Mucosa of rectum (tissue), 2 donors: ENCODE measurements at regions not wholly inside any gene's neighbourhood (a gene's known extent, or its start where the extent isn't known, plus 50 kb on each side); places are given as distances from the start of the nearest gene placed in this dataset.

Experiments used
- H3K27ac ChIP-seq, 2 donors: one replicate each; pipeline ENCODE4 v1.7.0; 2013; ENCODE audit warnings: inconsistent platforms in 2 of 2, low read depth in 2 of 2, low read length in 2 of 2
- H3K27me3 ChIP-seq, 2 donors: one replicate each; pipeline ENCODE4 v1.7.0; 2013; ENCODE audit warnings: low read length in 2 of 2; ENCODE audit not compliant: control insufficient read depth in 2 of 2, insufficient read depth in 2 of 2
- H3K36me3 ChIP-seq, 2 donors: one replicate each; pipeline ENCODE4 v1.7.0; 2013; ENCODE audit warnings: low read length in 2 of 2; ENCODE audit not compliant: control insufficient read depth in 2 of 2, insufficient read depth in 2 of 2
- H3K4me1 ChIP-seq, 2 donors: one replicate each; pipeline ENCODE4 v1.7.0; 2013; ENCODE audit warnings: low read length in 2 of 2, mild to moderate bottlenecking in 1 of 2; ENCODE audit not compliant: control insufficient read depth in 2 of 2, insufficient read depth in 2 of 2
- H3K4me3 ChIP-seq, 2 donors: one replicate each; pipeline ENCODE4 v1.7.0; 2013; ENCODE audit warnings: low read length in 2 of 2
- H3K9ac ChIP-seq, 2 donors: one replicate each; pipeline ENCODE4 v1.7.0; 2013; ENCODE audit warnings: low read length in 2 of 2, low read depth in 1 of 2, mild to moderate bottlenecking in 1 of 2
- H3K9me3 ChIP-seq, 2 donors: one replicate each; pipeline ENCODE4 v1.7.0; 2013; ENCODE audit warnings: low read length in 2 of 2; ENCODE audit not compliant: control insufficient read depth in 2 of 2
- donor health status: healthy.
- donor health status: Normal muscosa, but diverticular disease.

- H3K9me3 ChIP-seq: no peaks in the 10 kb centered on the region
- no peak overlapping the region for H3K9ac ChIP-seq
- H3K27me3 ChIP-seq: no peaks in the 10 kb centered on the region
- H3K4me3 ChIP-seq: no peak overlapping the region
- H3K27ac ChIP-seq: no peak overlapping the region
- no peaks in the 10 kb centered on the region for H3K4me1 ChIP-seq
- no peaks in the 10 kb centered on the region for H3K36me3 ChIP-seq
These were observed 417.5 kb upstream of the GRM3 start for GRCh38 chr7:86226191-86226590.

DNA sequence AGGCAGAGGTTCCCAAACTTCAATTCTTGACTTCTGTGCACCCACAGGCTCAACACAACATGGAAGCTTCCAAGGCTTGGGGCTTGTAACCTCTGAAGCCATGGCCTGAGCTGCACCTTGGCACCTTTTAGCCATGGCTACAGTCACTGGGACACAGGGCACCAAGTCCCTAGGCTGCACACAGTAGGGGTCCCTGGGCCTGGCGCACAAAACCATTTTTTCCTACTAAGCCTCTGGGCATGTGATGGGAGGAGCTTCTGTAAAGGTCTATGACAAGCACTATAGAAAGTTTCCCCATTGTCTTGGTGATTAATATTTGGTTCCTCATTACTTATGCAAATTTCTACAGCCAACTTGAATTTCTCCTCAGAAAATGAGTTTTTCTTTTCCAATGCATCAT, 420.9 kb upstream of the GRM3 start:
- no peaks in the 10 kb centered on the region for H3K4me1 ChIP-seq
- H3K27ac ChIP-seq: no peak overlapping the region
- no peaks in the 10 kb centered on the region for H3K9me3 ChIP-seq
- H3K9ac ChIP-seq: no peak overlapping the region
- no peaks in the 10 kb centered on the region for H3K27me3 ChIP-seq
- H3K4me3 ChIP-seq: no peak overlapping the region
- no peaks in the 10 kb centered on the region for H3K36me3 ChIP-seq

DNA sequence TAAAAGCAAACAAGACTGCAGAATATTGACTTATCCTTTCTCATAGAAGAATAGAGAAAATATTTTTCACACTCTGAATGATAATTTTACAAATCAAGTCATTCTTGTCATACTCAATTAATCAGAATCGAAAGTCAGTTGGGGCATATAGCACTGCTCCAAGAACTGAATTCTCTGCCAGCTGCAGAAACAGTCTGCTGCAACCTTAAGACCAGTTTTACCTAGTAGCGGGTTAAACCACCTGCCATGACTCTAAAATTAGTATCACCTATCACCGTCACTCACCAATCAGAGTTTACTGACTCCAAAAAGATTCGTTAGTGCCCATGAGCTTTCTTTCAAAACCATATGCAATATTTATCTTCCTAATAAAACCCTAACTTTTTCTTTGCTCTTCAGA, 429.0 kb upstream of the GRM3 start:
- Histone ChIP-seq H3K27me3 (no peaks in the 10 kb centered on the region), H3K36me3 (no peaks in the 10 kb centered on the region), H3K27ac (no peak overlapping the region), H3K9me3 (no peaks in the 10 kb centered on the region), H3K4me1 (no peaks in the 10 kb centered on the region), H3K4me3 (no peak overlapping the region), H3K9ac (no peak overlapping the region)

- no peak overlapping the region for H3K27ac ChIP-seq
- no peaks in the 10 kb centered on the region for H3K9me3 ChIP-seq
- H3K9ac ChIP-seq: no peak overlapping the region
- H3K27me3 ChIP-seq: no peaks in the 10 kb centered on the region
- H3K4me3 ChIP-seq: no peak overlapping the region
- no peaks in the 10 kb centered on the region for H3K36me3 ChIP-seq
- no peaks in the 10 kb centered on the region for H3K4me1 ChIP-seq
These were observed 430.7 kb upstream of the GRM3 start for GRCh38 chr7:86212976-86213375.

DNA sequence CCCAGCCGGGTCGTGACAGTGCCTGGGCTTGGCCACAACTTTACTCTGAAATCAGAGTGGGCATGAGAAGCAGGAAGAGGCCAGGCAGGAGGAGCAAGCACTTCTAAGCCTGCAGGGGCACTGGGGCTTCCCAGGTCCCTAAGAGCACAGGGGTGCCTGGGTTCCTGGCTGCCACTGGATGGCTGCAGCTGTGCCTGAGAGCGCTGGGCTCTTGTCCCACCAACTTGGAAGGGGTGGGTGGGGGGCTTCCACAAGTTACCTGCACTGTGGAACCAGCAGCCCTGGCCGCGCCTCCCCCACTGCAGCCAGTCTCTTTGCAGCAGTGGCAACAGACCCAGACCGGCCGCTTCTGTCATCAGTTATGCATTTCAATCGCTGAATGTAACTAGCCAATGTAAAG, 434.7 kb upstream of the GRM3 start:
- Histone ChIP-seq H3K4me1 (no peaks in the 10 kb centered on the region), H3K27me3 (no peaks in the 10 kb centered on the region), H3K27ac (no peak overlapping the region), H3K9ac (no peak overlapping the region), H3K4me3 (no peak overlapping the region), H3K36me3 (no peaks in the 10 kb centered on the region), H3K9me3 (no peaks in the 10 kb centered on the region)

DNA sequence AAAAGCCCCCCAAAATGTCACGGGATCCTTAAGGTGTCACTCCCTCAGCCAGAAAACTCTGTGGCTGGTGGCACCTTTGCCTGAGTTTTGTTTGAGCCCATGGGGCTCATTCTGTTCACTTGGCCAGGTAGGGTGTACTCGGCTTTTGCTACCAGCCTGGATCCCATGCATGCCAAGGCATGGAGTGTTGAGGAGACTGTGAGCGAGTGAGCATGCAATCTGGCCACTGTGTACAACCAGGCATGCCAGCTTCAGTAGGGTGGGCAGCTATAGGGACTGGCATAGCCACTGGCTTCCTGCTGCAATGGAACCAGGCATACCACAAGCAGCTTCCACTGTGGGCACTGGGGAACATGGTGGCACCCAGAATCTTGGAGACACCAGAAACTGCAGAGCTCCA, 436.0 kb upstream of the GRM3 start:
- no peaks in the 10 kb centered on the region for H3K27me3 ChIP-seq
- H3K4me3 ChIP-seq: no peak overlapping the region
- no peaks in the 10 kb centered on the region for H3K4me1 ChIP-seq
- H3K36me3 ChIP-seq: no peaks in the 10 kb centered on the region
- H3K27ac ChIP-seq: no peak overlapping the region
- no peak overlapping the region for H3K9ac ChIP-seq
- H3K9me3 ChIP-seq: no peaks in the 10 kb centered on the region

GRCh38 chr7:86202833-86203232, 440.9 kb upstream of the GRM3 start:
- Histone ChIP-seq H3K36me3 (no peaks in the 10 kb centered on the region), H3K27me3 (no peaks in the 10 kb centered on the region), H3K4me1 (no peaks in the 10 kb centered on the region), H3K9me3 (peaks cover 0 to 3% of the 10 kb centered on the region in 2 donors), H3K27ac (no peak overlapping the region), H3K9ac (no peak overlapping the region), H3K4me3 (no peak overlapping the region)

GRCh38 chr7:86201767-86202166, 441.9 kb upstream of the GRM3 start:
- H3K9ac ChIP-seq: no peak overlapping the region
- H3K27ac ChIP-seq: no peak overlapping the region
- peaks cover 0 to 3% of the 10 kb centered on the region in 2 donors for H3K9me3 ChIP-seq
- no peak overlapping the region for H3K4me3 ChIP-seq
- no peaks in the 10 kb centered on the region for H3K36me3 ChIP-seq
- no peaks in the 10 kb centered on the region for H3K27me3 ChIP-seq
- no peaks in the 10 kb centered on the region for H3K4me1 ChIP-seq

GRCh38 chr7:86199881-86200614, 443.7 kb upstream of the GRM3 start:
- Histone ChIP-seq H3K36me3 (no peaks in the 10 kb centered on the region), H3K27me3 (no peaks in the 10 kb centered on the region), H3K9me3 (peaks cover 0 to 3% of the 10 kb centered on the region in 2 donors), H3K27ac (no peak overlapping the region), H3K9ac (no peak overlapping the region), H3K4me1 (no peaks in the 10 kb centered on the region), H3K4me3 (no peak overlapping the region)

DNA sequence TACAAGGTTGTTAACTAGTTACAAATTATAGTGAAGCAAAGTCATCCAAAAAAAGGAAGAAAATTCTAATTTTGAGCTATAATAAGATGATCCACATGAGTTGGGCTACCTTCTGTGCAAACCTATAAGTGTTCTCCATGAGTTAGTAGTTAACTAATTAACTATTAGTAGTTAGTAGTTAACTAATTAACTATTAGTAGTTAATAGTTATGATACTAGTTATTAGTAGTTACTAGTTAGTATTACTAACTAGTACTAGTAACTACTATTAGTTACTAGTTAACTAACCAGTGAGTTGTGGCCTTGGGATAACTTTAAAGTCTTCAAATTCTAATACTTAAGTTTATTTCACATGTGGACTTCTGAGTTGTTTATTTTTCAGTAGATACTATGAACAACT, 453.4 kb upstream of the GRM3 start:
- Histone ChIP-seq H3K36me3 (no peaks in the 10 kb centered on the region), H3K4me1 (no peaks in the 10 kb centered on the region), H3K27ac (no peak overlapping the region), H3K4me3 (no peak overlapping the region), H3K27me3 (no peaks in the 10 kb centered on the region), H3K9ac (no peak overlapping the region), H3K9me3 (no peaks in the 10 kb centered on the region)

DNA sequence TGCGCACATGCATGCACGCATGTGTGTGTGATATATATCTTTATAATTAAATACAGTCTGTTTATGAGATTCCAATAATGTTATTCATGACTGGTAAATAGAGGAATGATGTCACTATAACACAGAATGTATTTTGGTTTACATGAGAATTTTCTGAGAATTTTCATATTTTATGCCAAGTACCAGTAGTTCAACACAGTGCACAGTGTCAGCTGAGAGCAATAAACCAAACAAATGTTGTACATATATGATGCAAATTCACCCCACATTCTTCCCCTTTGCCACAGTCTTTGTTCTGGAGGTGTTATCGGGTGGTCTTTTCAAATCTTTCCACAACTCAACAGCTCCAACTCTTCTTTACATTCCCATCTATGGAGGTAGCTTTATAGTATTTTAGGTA, 462.2 kb upstream of the GRM3 start:
- Histone ChIP-seq H3K9me3 (no peaks in the 10 kb centered on the region), H3K4me3 (no peak overlapping the region), H3K27ac (no peak overlapping the region), H3K4me1 (no peaks in the 10 kb centered on the region), H3K9ac (no peak overlapping the region), H3K27me3 (no peaks in the 10 kb centered on the region), H3K36me3 (no peaks in the 10 kb centered on the region)
